ENCODE measurements at regions not wholly inside any gene's neighbourhood (a gene's known extent, or its start where the extent isn't known, plus 50 kb on each side); places are given as distances from the start of the nearest gene placed in this dataset.
"Not testable (repeated sequence)": the region's sequence is repeated elsewhere in the genome, so short reads cannot be mapped to it uniquely, and the experiment has no call there.

GRCh38 chr2:58432491-58433170 lies 191.5 kb upstream of the FANCL start:
- DNase-seq: no peak

GRCh38 chr2:58429014-58429875 lies 188.1 kb upstream of the FANCL start:
- DNase-seq: no peak

GRCh38 chr2:58428096-58429013 lies 187.2 kb upstream of the FANCL start:
- DNase-seq: peak; percentile 84

GRCh38 chr2:58427572-58428095 lies 186.5 kb upstream of the FANCL start:
- DNase-seq: peak; percentile 63

- no peak for DNase-seq
Measured at GRCh38 chr2:58425368-58425767, 184.2 kb upstream of the FANCL start.

GRCh38 chr2:58419983-58420382 lies 178.9 kb upstream of the FANCL start:
- DNase-seq: no peak

GRCh38 chr2:58416696-58417095 lies 175.6 kb upstream of the FANCL start:
- no peak for DNase-seq

- no peak for DNase-seq
Measured at GRCh38 chr2:58414506-58414905, 173.4 kb upstream of the FANCL start.

GRCh38 chr2:58410549-58410948 lies 169.4 kb upstream of the FANCL start:
- DNase-seq: no peak

GRCh38 chr2:58407487-58407886 lies 166.4 kb upstream of the FANCL start:
- no peak for DNase-seq

- no peak for DNase-seq
Measured at GRCh38 chr2:58405341-58405740, 164.2 kb upstream of the FANCL start.

- no peak for DNase-seq
Measured at GRCh38 chr2:58401936-58402335, 160.8 kb upstream of the FANCL start.

GRCh38 chr2:58398406-58398805 lies 157.3 kb upstream of the FANCL start:
- no peak for DNase-seq

GRCh38 chr2:58387701-58388100 lies 146.6 kb upstream of the FANCL start:
- no peak for DNase-seq

- not testable (repeated sequence) for DNase-seq
Measured at GRCh38 chr2:58386904-58387303, 145.8 kb upstream of the FANCL start.

GRCh38 chr2:58378152-58378551 lies 137.0 kb upstream of the FANCL start:
- DNase-seq: no peak

GRCh38 chr2:58377181-58377580 lies 136.1 kb upstream of the FANCL start:
- no peak for DNase-seq

- no peak for DNase-seq
Measured at GRCh38 chr2:58376592-58376991, 135.5 kb upstream of the FANCL start.

GRCh38 chr2:58369594-58369993 lies 128.5 kb upstream of the FANCL start:
- DNase-seq: no peak

- no peak for DNase-seq
Measured at GRCh38 chr2:58364098-58364497, 123.0 kb upstream of the FANCL start.

- DNase-seq: no peak
Measured at GRCh38 chr2:58358026-58358425, 116.9 kb upstream of the FANCL start.

- DNase-seq: no peak
Measured at GRCh38 chr2:58357521-58357920, 116.4 kb upstream of the FANCL start.

GRCh38 chr2:58354230-58354629 lies 113.1 kb upstream of the FANCL start:
- no peak for DNase-seq

All from NCI-H146 (cell line).